ENCODE measurements at regions not wholly inside any gene's neighbourhood (a gene's known extent, or its start where the extent isn't known, plus 50 kb on each side); places are given as distances from the start of the nearest gene placed in this dataset.

DNA sequence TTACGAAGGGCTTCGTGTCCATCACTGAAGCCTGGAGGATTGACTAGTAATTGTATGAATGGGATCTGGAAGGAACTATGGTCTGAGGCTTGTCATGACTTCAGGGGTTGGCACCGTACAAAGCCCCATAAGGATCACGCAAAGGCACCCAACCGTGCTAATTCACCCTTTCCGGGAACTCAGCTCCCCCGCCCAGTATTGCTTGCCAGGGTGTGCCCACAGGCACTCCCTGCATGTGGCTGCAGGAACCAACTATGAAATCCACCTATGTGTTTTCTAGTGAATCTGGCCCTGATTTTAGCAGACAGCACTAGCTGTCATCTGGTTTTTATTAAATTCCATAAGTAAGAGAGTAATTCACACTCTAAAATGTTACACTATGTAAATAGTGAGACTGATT is 139.2 kb downstream of the TM2D1 start:
- no peak overlapping the region for H3K4me3 ChIP-seq (ENCODE audit: low read depth, low read length)
- in situ Hi-C loops (cut with HindIII; ENCODE audit: low sequenced_read_pairs), result no loop called here
- TF ChIP-seq, protein P1, sequence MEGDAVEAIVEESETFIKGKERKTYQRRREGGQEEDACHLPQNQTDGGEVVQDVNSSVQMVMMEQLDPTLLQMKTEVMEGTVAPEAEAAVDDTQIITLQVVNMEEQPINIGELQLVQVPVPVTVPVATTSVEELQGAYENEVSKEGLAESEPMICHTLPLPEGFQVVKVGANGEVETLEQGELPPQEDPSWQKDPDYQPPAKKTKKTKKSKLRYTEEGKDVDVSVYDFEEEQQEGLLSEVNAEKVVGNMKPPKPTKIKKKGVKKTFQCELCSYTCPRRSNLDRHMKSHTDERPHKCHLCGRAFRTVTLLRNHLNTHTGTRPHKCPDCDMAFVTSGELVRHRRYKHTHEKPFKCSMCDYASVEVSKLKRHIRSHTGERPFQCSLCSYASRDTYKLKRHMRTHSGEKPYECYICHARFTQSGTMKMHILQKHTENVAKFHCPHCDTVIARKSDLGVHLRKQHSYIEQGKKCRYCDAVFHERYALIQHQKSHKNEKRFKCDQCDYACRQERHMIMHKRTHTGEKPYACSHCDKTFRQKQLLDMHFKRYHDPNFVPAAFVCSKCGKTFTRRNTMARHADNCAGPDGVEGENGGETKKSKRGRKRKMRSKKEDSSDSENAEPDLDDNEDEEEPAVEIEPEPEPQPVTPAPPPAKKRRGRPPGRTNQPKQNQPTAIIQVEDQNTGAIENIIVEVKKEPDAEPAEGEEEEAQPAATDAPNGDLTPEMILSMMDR (IDR thresholded peaks at IDR 0.05; ENCODE audit: low read depth, low read length, missing control alignments), result no peak
- no peak for DNase-seq (ENCODE audit: low read depth)

DNA sequence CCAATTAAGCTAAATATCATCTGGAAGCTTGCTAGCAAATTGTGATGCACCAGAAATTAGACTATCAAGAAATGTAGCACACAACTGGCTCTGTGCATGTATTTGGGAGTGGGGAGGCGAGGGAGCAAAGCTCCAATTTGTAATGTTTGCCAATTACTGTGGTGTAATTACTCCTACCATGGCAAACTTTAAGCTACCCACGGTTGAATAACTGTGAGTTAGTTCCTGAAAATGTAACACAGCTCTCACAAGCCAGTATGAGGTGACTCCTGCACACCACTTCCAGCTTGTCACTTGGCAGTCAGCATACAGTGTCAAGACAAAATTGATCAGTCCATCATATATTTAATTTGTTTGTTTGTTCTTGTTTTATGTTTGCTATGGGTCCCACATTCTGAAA is 141.2 kb downstream of the TM2D1 start:
- DNase-seq (ENCODE audit: low read depth), result no peak
- in situ Hi-C loops (cut with HindIII; ENCODE audit: low sequenced_read_pairs), result no loop called here
- no peak overlapping the region for H3K4me3 ChIP-seq (ENCODE audit: low read depth, low read length)
- TF ChIP-seq, protein P1 (IDR thresholded peaks at IDR 0.05; ENCODE audit: low read depth, low read length, missing control alignments), result no peak

DNA sequence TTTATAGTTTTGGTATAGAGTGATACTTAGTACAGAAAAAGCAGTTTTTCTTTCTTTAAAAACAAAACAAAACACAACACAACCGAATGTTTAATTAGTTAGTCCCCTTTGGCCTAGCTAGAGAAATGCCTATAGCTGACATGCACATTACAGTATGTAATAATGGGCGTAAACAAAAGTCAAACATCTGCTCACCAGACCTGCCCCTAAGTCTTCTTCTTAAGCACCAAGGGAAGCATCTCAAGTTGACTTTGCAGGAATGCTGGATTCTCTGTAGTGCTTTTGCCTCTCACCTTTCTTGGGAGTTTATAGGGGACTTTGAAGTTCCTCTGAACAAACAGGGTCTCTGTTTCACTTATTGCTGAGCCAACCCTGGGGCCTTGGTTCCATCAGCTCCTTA is 143.7 kb downstream of the TM2D1 start:
- no peak overlapping the region for H3K4me3 ChIP-seq (ENCODE audit: low read depth, low read length)
- TF ChIP-seq, protein P1 (IDR thresholded peaks at IDR 0.05; ENCODE audit: low read depth, low read length, missing control alignments), result no peak
- in situ Hi-C loops (cut with HindIII; ENCODE audit: low sequenced_read_pairs), result no loop called here
- no peak for DNase-seq (ENCODE audit: low read depth)

DNA sequence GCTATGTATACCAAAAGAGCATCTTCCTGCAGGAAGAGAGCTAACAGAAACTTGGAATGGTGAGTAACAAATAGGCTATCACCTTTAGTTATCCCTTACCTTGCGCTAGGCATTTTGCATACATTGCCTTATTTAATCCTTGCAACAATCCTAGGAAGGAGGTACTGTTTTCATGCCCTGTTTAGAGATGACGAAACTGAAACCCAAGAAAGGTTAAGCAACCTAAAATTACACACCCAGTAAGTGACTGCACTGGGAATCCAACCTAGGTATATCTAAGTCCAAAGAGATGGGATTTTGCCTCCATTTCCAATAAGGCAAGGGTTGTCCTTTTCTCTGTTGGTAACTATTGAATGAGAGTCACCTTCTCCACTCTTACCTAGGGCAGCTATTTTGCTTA is 144.5 kb downstream of the TM2D1 start:
- H3K4me3 ChIP-seq (ENCODE audit: low read depth, low read length), result no peak overlapping the region
- in situ Hi-C loops (cut with HindIII; ENCODE audit: low sequenced_read_pairs), result no loop called here
- no peak for DNase-seq (ENCODE audit: low read depth)
- TF ChIP-seq, protein P1 (IDR thresholded peaks at IDR 0.05; ENCODE audit: low read depth, low read length, missing control alignments), result no peak

DNA sequence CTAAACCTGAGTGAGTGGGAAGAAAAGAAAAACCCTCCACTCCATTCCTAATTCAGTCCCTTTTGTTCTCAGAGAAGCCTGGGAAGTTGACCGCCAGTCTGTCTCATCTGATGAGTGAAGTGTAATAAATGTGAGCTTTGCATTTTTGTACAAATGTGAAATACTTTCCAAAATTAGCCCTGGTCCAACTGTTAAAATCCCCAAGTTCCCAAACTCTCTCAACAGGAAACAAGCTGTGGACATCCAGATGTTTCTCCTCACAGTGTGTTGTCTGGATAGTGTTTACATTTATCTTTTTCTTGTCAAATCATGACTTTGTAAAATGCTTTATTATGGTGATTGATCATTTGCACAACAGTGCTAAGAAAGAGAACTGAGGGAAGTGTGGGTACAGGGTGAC is 145.1 kb downstream of the TM2D1 start:
- TF ChIP-seq, protein P1 (IDR thresholded peaks at IDR 0.05; ENCODE audit: low read depth, low read length, missing control alignments), result no peak
- no peak overlapping the region for H3K4me3 ChIP-seq (ENCODE audit: low read depth, low read length)
- in situ Hi-C loops (cut with HindIII; ENCODE audit: low sequenced_read_pairs), result no loop called here
- no peak for DNase-seq (ENCODE audit: low read depth)

DNA sequence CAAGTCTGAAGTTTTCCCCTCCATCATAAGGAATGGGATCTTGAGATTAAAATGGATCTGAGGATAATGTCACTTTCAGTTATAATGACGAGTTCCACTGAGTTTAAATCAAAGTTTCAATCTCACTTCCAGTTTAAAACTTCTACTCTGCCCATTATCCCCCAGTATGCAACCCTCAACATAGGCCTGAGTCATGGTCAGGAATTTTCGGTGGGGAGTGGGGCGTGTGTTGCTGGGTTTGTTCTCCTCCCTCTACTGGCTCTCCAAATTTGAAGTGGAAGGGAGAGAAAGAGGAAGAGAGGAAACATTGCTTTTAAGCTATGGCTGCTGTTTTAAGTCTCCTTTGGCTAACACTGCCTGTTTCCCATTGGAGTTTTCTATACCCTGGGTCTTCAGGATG is 152.9 kb downstream of the TM2D1 start:
- in situ Hi-C loops (cut with HindIII; ENCODE audit: low sequenced_read_pairs), result no loop called here
- TF ChIP-seq, protein P1 (IDR thresholded peaks at IDR 0.05; ENCODE audit: low read depth, low read length, missing control alignments), result no peak
- no peak for DNase-seq (ENCODE audit: low read depth)
- no peak overlapping the region for H3K4me3 ChIP-seq (ENCODE audit: low read depth, low read length)

DNA sequence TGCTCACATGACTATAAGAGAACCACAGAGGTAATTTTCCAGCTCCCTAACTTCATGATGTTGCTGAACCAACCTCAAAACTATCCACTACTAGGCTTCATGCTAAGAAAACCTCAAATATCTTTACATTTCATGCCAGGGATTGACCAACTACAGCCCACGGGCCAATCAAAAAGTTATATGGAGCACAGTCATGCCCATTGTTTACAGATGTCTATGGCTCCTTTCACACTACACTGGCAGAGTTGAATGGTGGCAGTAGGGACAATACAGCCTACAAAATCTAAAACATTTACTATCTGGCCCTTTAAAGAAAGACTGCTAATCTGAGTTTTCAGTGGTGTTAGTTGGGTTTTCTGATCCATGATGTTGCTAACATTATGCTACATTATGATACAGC is 154.8 kb downstream of the TM2D1 start:
- no peak for DNase-seq (ENCODE audit: low read depth)
- TF ChIP-seq, protein P1 (IDR thresholded peaks at IDR 0.05; ENCODE audit: low read depth, low read length, missing control alignments), result no peak
- H3K4me3 ChIP-seq (ENCODE audit: low read depth, low read length), result no peak overlapping the region
- in situ Hi-C loops (cut with HindIII; ENCODE audit: low sequenced_read_pairs), result no loop called here
